ENCODE measurements at regions not wholly inside any gene's neighbourhood (a gene's known extent, or its start where the extent isn't known, plus 50 kb on each side); places are given as distances from the start of the nearest gene placed in this dataset.

GRCh38 chr7:52297128-52297527 lies 738.3 kb upstream of the POM121L12 start:
- no peak for TF ChIP-seq CTCF (conservative IDR thresholded peaks at IDR 0.05)
- TF ChIP-seq EZH2 (IDR thresholded peaks at IDR 0.05; ENCODE audit: low read depth), result no peak
